ENCODE measurements at regions not wholly inside any gene's neighbourhood (a gene's known extent, or its start where the extent isn't known, plus 50 kb on each side); places are given as distances from the start of the nearest gene placed in this dataset.

DNA sequence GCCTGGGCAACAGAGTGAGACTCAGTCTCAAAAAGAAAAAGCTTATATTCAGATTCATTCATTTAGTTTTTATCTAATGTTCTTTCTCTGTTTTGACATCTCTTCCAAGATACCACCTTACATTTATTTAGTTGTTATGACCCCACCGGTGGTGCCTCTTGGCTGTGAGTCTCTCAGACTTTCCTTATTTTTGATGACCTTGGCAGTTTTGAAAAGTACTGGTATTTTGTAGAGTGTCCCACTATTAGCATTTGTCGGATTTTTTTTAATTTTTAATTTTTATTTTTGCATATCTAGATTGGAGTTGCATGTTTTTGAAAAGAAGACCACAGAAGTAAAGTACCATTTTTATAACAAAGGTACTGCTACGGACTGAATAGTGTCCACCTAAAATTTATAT lies 351.7 kb upstream of the KYNU start:
- TF ChIP-seq, protein P1, sequence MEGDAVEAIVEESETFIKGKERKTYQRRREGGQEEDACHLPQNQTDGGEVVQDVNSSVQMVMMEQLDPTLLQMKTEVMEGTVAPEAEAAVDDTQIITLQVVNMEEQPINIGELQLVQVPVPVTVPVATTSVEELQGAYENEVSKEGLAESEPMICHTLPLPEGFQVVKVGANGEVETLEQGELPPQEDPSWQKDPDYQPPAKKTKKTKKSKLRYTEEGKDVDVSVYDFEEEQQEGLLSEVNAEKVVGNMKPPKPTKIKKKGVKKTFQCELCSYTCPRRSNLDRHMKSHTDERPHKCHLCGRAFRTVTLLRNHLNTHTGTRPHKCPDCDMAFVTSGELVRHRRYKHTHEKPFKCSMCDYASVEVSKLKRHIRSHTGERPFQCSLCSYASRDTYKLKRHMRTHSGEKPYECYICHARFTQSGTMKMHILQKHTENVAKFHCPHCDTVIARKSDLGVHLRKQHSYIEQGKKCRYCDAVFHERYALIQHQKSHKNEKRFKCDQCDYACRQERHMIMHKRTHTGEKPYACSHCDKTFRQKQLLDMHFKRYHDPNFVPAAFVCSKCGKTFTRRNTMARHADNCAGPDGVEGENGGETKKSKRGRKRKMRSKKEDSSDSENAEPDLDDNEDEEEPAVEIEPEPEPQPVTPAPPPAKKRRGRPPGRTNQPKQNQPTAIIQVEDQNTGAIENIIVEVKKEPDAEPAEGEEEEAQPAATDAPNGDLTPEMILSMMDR (IDR thresholded peaks at IDR 0.05): no peak
- TF ChIP-seq HOXA7 (CRISPR knock-in tag; IDR thresholded peaks at IDR 0.05): no peak

Data from A549 (cell line).